NCI-H2081 treated with DMSO at 0.1 percent for 48 hours (cell line): ENCODE measurements at regions not wholly inside any gene's neighbourhood (a gene's known extent, or its start where the extent isn't known, plus 50 kb on each side); places are given as distances from the start of the nearest gene placed in this dataset.

Source experiments
- DNase-seq: peaks from one replicate; lab custom pipeline; 2025; lab: John Stamatoyannopoulos, UW

DNA sequence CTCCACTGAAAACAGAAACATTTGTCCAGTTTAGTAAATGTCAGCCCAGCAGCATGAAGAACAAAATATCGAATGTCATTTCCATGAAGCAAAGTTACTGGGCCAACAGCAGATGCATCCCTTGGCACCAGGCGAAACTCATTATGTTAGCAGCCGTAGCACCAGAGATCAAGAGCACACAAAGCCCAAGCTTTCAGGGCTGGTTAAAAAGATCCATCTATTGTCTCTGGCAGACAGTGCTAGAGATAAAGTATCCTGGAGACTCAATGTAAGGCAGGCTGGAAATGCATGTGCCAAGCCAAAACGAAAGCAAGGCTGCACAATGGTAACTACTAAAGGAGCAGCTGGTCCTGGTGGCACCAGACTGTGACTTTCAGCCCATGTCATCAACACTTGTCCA, 120.3 kb upstream of the PLEKHG7 start:
- no peak for DNase-seq

DNA sequence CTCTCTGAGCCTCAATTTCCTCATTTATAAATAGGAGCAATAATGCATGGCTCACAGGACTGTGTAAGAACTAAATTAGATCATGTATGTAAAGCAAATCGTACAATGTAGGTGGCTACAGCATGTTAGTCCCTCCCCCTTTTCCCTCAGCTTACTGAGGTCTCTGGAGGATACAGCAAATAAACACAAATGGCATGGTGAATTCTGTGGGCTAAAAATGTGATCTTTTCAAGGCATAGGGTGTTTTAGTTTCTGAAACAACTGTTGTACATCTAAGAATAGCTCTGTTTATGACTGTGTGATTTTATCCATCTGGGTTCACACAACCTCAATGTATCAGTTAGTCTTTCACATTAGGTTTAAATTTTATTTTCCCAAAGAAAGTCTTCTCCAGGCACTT, 121.2 kb upstream of the PLEKHG7 start:
- no peak for DNase-seq

DNA sequence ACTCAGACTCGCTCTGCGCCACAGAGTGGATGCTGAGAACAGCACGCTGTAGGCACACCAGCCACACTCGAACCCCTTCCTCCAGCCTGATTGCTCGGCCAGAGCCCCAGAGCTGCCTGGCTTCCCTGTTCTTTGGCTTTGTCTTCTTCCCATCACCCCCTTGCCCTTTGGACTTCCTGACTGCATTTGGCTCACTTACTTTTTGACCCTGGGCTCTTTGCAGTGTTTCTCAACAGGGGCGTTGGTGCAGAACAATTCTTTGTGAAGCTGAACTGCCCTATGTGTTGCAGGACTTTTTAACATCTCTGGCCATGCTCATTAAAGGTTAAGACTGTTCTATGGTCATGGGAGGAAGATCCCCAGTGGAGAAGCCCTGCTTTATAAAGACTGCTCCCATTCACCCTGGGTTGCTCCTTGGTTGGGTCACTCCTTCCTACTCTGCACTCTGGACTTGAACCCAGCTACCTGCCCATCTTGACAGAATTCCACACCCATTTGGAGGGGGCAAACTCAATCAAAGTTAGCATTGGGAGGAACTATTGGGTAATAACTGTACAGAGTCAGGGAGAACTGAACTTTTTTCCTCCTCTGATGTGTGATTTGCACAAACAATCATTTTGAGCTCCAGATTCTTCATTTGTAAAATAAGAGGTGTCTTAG, 127.7 kb upstream of the PLEKHG7 start:
- DNase-seq: no peak

DNA sequence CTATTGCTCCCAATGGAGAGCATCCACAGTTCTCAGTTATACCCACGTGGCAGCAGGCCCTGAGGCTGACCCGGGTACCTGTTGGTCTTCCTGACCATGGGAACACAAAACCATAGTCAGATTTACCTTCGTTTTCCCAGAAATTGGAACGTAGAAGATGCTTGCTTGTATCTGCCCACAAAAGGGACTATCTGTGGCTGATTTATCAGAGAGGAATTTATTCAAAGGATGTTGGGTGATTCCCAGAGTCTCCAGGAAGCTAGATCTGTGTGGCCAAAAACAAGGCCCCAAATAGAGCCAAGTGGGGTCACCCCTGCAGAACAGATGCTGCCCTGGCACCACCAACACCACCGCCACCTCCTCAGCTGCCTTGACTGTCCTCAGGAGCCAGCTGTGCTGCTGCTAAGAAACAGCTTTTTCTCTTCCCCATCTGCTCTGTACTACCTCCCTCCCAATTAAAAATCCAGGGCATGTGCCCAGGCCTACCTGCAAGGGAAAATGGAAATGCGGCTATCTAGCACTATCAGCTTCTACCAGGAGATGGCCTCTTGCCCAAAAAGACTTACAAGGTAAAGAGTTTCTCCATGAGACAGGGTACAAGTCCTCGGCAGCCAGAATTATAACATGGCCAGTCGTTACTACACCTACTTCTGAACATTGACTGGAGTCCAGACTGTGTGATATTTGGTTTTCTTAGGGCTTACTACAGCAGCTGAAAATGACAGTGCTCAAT, 128.6 kb upstream of the PLEKHG7 start:
- DNase-seq: no peak

DNA sequence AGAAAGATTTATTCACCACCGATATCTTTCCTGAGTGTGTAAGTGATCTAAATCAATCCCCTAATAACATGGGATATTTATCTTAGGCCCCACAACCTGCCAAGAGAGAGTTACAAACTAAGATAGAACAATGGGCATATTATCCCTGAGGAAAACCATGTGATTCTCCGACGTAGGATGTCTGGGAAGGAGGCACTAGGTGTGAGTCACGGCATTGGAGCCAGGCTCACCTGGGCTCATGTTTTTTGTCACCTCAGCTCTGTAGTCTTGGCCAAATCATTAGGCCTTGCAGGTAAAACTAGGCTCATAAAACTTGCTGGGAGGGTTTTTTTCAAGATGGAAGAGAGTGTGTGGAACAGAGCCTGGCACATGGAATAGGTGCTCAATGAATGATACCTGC, 129.7 kb upstream of the PLEKHG7 start:
- no peak for DNase-seq

DNA sequence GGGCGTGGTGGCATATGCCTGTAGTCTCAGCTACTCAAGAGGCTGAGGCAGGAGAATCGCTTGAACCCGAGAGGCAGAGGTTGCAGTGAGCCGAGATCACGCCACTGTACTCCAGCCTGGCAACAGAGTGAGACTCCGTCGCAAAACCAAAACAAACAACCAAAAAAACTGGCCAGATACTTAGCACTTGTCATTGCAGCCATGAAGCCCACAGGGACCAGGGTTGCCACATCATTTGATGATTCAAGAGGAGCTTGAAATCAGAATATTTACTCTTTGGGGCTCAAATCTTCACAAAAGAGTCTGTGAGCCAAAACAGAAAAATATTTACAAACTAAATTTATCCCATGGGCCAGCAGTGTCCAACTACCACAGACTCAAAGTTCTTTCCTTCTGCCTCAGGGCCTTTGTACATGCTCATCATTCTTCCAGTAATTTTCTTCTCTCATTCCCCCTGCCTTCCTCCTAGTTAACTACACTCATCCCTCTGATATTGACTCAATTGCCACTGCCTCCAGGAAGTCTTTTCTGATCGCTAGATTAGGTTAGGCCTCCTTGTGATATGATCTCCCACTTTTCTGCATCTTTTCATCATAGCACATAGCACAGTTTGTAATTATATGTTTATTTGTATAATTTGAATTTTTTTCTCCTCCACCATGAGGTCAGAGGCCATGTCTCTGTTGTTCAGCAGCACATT, 130.8 kb upstream of the PLEKHG7 start:
- no peak for DNase-seq

DNA sequence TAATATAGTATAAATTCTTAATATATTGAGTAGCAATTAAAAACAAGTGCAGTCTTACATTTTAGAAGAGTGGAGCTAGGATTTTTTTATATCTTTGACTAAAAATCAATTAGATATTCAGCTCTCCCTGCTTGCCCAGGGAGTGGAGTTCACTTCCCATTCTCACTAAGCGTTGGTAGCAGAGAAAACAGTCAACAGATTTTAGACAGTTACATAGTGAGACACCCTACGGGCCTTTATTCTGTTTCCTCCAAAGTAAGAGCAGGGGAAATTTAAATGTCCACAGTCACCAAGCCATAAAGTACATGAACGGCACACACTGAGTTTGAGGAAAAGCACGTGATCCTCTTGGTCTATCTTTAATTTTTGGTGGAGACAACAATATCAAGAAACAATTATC, 131.6 kb upstream of the PLEKHG7 start:
- no peak for DNase-seq

DNA sequence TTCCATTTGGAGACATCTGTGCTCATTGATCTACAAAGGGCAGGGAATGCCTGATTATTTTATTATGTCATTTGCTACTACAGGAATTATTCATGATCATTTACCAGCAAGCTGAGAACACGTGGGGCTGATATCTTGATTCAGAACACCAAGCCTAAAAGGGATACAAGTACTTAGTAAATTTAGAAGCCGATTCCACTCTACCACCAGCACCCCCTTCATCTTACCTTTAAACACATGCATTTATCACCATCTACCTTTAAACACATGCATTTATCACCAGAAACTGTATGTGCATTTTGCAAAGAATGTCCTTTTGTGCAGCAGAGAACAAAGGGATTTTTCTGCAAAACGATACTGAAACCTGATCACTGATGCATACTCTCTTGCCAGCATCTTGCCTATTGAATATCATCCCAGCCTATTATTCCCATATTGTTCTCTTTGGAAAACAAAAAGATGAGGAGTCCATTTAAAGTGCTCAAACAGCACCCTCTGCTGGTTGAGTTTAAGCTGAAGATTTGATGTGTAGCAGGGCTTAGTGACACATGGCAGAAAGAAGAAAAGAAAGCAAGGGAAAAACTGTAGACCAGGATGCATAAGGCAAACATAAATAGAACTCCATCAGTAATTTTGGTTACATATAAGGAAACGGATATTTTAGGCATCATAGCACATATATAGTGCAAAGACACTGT, 132.6 kb upstream of the PLEKHG7 start:
- DNase-seq: peak; percentile 77

DNA sequence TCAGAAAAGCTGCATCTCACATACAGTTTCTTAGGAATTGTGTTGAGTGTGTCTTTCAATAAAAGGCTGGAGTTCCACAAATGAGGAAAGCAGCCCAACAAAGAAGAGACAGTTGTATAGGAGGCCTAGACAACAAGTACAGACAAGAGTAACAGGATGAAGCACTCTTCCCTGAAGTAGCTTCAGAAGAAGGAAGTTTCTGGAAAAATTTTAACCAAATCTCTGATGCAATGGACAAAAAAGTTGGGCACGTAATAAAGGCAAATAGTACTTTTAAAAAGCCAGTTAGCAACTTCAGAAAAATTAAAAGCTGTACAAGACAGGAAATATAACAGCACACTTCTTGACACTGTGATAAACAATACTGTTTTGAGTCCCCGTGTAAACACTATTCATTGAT, 134.1 kb upstream of the PLEKHG7 start:
- no peak for DNase-seq

DNA sequence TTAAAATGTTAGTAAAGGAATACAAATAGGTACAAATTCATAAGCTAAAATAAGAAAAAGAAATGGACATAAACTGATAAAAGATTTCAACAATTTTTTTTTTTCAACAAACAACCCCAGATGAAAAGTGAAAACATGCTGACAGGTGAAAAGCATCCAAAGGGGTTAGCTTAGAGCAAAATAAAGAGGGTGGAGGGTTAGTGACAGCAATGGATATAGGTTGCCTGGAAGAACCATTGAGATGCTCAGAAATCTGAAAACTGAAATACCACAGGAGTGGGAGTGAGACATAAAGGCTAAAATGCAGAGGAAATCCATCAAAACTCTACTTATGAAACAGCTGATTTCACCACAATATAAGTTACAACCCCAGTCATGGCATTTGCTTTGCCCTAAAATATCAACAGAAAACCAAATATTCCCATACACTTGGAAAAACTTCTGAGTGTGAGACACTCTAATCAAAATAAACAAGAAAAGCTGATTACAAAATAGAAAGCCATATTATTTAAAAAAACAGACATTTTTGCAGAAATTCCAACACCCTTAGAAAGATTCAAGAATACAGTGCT, 136.3 kb upstream of the PLEKHG7 start:
- DNase-seq: no peak

DNA sequence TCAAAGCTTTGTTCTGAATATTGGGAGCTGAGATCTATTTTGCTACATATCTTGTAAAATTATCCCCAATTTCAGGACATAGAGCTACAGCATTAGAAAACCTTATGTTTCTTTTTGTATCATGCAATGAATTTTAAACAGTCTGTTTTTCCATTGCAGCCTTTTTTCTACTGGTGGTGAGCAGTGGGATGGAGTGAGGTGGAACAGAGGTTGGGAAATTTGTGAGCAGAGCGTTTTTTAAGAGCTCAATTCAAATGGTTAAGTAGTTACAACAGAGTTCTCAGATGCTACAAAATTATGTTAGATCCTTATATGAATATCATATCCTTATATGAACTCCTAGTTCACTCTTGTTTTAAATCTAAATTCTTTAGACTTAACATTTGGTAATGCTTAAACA, 139.0 kb upstream of the PLEKHG7 start:
- DNase-seq: no peak

DNA sequence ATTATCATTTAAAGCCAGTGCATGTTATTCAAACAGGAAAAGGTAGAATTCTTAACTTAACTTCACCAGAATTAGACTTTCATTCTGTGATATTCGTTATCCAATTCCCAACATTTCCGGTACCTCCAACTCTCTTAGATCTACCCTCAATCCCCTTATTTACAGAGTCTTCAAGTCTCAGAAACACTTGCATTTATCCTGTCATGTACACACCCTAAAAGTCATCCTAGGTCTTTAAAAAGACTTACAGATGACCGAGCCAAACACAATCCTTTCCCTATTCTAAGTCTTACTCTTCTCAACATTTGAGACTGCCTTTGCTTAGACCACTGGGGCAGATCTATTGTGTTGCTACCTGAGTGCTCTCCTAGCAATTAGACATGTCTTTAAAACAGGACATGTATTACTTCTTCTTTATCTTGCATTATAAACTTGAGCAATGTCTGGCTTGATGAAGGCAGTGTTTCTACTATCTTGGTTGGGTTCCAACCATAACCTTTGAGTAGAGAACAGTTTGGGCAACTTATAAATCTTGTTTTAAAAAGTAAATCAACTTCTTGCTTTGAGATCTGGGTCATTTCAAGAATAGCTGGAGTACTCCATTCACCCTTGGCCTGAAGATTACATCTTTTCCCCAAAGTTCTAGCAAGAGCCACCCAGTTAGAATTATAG, 140.6 kb upstream of the PLEKHG7 start:
- no peak for DNase-seq

DNA sequence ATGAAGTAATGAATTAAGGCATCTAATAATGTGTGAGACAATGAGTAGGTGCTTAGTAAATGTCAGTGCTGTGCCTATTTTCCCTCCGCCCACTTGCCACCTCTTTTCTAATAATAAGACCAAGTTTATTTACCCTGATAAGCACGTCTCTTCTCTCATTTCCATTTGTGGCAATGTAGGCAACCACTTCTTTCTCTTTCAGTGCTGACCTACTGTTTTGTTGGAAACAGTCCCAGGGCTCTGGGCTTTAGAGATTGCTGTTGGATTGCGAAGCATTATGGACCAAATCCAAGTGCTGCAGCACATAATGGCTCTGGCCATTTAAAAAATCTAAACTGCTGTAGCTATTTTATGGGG, 141.3 kb upstream of the PLEKHG7 start:
- DNase-seq: no peak

DNA sequence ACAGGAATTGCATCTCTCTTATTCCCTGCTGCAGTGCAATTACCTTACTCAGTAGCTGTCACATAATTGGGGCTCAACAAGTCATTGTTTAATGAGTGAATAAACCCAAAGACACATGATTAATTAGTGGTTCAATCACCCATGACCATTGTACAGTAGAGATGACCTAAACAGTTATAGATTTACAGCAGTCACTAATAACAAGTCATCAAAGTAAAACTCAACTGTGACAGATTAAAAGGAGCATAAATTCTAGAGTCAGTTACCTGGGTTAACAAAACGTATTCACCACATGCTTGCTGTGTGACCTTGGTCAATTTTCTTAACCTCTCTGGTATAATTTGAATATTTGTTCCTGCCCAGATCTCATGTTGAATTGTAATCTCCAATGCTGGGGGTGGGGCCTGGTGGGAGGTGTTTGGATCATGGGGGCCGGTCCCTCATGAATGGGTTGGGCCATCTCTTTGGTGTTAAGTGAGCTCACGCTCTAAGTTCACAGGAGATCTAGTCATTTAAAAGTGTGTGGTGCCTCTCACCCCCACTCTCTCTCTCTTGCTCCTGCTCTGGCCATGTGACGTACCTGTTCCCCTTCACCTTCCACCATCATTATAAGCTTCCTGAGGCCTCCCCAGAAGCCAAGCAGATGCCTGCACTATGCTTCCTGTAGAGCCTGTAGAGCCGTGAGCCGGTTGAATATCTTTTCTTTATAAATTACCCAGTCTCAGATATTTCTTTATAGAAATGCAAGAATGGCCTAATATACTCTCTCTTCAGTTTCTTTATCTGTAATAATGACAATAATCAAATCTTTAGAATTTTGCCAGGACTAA, 141.9 kb upstream of the PLEKHG7 start:
- DNase-seq: no peak

DNA sequence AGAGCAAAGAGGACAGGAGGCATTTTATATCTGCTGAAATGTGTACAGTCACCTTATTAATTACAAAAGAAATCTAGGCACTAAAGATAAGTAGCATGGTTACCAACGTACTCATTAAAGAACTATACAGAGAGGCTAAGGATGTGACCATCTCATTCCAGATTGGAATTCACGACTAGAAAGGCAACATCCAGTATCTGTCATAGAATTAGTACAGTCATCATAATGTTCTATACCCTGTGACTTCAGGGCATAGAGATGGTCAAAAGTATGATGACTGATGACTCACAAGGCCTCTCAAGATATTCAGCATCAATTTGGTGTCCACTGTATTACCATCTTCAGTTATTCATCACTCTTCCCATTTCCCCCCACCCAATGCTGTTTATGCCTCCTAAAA, 144.0 kb upstream of the PLEKHG7 start:
- DNase-seq: no peak

DNA sequence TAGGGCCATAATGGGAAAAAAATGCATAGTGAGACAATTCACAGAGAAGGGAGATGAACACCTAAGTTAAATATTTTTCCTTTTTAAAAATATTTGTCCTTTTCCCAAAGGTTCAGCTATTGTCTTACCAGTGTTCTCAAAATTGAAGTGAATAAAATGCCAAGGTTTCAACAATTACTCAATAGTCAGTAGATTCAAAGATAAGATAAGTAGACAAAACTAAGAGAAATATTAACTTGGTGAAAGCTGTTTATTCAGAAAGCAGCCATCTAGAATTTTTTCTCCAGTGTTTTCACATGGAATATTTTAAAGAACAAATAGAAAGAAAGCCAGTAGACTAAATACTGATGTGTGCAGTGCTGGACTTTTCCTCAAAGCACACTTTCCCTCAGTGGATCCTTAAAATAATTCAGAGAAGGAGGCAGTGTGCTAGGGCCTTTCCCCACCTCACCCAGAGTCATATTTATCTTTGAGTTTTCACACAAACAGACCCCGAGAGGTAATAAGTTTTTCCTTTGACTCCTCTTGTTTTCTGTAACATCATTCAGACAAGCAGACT, 144.5 kb upstream of the PLEKHG7 start:
- DNase-seq: no peak

DNA sequence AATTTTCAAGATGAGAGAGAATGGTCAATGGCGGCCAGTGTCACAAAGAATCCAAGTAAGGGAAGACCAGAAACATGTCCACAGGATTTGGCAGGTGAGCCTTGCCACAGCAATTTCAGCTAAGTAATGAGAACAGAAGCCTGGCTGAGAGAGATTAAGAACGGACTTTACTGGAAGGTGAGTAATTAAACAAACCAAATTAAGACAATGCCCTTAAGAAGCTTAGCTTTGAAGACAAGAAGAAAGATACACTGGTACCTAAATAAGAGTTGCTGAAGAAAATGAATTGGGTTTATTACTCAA, 145.4 kb upstream of the PLEKHG7 start:
- DNase-seq: no peak

DNA sequence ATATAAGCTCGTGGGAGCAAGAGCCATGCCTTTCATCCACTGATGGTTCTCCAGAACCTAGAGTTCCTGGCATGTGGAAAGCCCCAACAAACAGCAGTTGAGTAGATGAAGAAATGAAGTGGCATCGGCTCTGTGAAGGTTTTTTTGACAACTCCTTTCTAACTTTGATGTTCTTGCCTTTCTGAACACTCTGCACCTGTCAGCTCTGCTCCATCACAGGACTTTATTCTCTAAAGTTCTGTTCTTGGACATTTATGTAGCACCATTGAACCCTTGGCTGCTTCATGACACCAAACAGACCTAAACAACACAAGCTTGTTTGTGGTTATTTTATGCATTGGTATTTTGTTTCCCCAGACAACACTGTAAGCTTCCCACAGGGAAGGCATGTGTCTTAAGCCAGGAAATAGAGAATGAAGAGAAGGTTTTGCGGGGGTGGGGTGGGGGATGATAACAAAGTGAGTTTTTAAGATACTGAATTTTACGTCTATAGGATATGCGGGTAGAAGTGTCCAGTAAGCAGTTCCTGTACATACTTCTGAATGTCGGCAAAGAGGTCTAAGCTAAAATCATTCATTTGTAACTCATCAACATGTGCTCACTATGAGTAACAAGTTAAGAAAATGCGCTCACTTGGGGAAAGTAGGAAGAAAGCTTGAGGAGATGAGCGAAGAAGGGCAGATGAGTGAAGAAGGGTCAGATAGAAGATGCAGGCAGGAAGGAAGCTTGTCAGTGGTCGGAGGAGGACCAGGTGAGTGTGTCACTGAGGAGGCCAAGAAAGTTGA, 146.0 kb upstream of the PLEKHG7 start:
- no peak for DNase-seq

DNA sequence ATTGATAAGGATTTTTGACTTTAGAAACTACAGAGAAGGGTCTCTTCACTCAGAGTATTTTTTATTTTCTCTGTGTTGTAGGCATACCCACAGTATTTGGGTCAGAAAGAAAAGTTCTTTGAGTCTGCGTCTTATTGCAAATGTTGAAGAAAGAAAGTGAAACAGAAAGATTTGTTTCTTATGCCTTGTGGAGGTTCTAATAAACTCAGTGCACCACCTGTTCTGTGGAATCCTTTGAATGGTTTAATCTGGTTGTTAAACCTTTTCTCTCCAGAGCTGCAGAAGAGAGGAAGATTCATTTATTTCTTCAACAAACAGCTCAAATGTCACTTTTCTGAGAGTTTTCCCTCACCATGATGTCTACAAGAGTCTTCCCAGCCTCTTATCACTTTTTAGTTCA, 146.6 kb upstream of the PLEKHG7 start:
- DNase-seq: no peak
